HCT116 (cell line): ENCODE measurements at regions not wholly inside any gene's neighbourhood (a gene's known extent, or its start where the extent isn't known, plus 50 kb on each side); places are given as distances from the start of the nearest gene placed in this dataset.

Experiments used
- ATAC-seq: fragments of 200-7000 bp; cut with Tn5 transposase; 2 replicates; pipeline ENCODE4 v1.9.1; 2020; ENCODE audit warnings: mild to moderate bottlenecking, moderate library complexity
- BruUV-seq: library from RNA; stranded (reverse); fragments of 400-500 nt; replicated peaks from 2 replicates; lab custom pipeline; 2021; lab: Mats Ljungman, UMichigan
- CTCF ChIA-PET: fragments of 300-600 bp; sonication (Branson Sonifier 250); formaldehyde crosslinking; loops from one replicate; lab custom pipeline; 2021; ENCODE audit warnings: antibody characterized with exemption; lab: Charles Lee
- POLR2A ChIA-PET: fragments of 300-600, 350-600 bp; sonication (Branson Sonifier 250); formaldehyde crosslinking; loops from one replicate; lab custom pipeline; 2021; ENCODE audit warnings: antibody characterized with exemption; lab: Charles Lee
- RAD21 ChIA-PET, 2 experiments: fragments of 300-600 bp; sonication (Branson Sonifier 250); formaldehyde crosslinking; loops; one replicate each; lab custom pipeline; 2023; ENCODE audit warnings: low total read pairs in 2 of 2; ENCODE audit not compliant: uncharacterized antibody in 2 of 2, unreplicated experiment in 2 of 2, low non-redundant PET in 1 of 2; lab: Charles Lee
- DNase-seq: peaks from one replicate; pipeline ENCODE4 v3.0.0-alpha.2; 2010; ENCODE audit warnings: low read depth, low spot score
- H2AFZ ChIP-seq: fragments of 200-600 bp; shearing (Covaris generic), sonication (generic); 2 replicates; pipeline ENCODE4 v1.6.1; 2017; ENCODE audit warnings: low read depth, mixed run types, mixed read lengths, antibody characterized with exemption, low read length; ENCODE audit not compliant: poor library complexity, severe bottlenecking
- H3K27ac ChIP-seq: 2 replicates; pipeline ENCODE4 v1.5.1; 2012; ENCODE audit warnings: low read depth, low read length
- H3K27me3 ChIP-seq: fragments of 200-600 bp; sonication (generic); 2 replicates; pipeline ENCODE4 v1.6.1; 2016; ENCODE audit warnings: mixed run types, low read length, mixed read lengths; ENCODE audit not compliant: insufficient read depth
- H3K36me3 ChIP-seq, 2 experiments: fragments of 200-500 bp in 1 of 2; fragments of 200-600 bp in 1 of 2; sonication (Bioruptor generic) in 1 of 2; sonication (generic) in 1 of 2; 2 replicates each; pipeline versions ENCODE4 v1.5.1 to v1.6.1; 2014 to 2016; ENCODE audit warnings: low read length in 2 of 2, inconsistent platforms in 1 of 2, mixed read lengths in 1 of 2, mixed run types in 1 of 2; ENCODE audit not compliant: insufficient read depth in 2 of 2, control insufficient read depth in 1 of 2
- H3K4me1 ChIP-seq, 2 experiments: fragments of 200-600 bp in 1 of 2; sonication (generic) in 1 of 2; 2 replicates each; pipeline versions ENCODE4 v1.5.1 to v1.6.1; 2012 to 2017; ENCODE audit warnings: low read length in 2 of 2, inconsistent platforms in 1 of 2, mild to moderate bottlenecking in 1 of 2, mixed read lengths in 1 of 2, mixed run types in 1 of 2, moderate library complexity in 1 of 2; ENCODE audit not compliant: insufficient read depth in 2 of 2, control insufficient read depth in 1 of 2
- H3K4me2 ChIP-seq: fragments of 200-600 bp; sonication (generic); 2 replicates; pipeline ENCODE4 v1.6.1; 2017; ENCODE audit warnings: mixed run types, low read length, mixed read lengths
- H3K4me3 ChIP-seq, 2 experiments: fragments of 200-600 bp in 1 of 2; sonication (generic) in 1 of 2; replicated peaks in 1 of 2; 2 replicates each; pipeline ENCODE4 v1.5.1; 2011 to 2016; ENCODE audit warnings: low read length in 2 of 2, control low read depth in 1 of 2, low read depth in 1 of 2, mild to moderate bottlenecking in 1 of 2, mixed read lengths in 1 of 2, mixed run types in 1 of 2
- H3K79me2 ChIP-seq: fragments of 200-600 bp; sonication (generic); 2 replicates; pipeline ENCODE4 v1.6.1; 2017; ENCODE audit warnings: mild to moderate bottlenecking, mixed run types, low read length, moderate library complexity, mixed read lengths; ENCODE audit not compliant: insufficient read depth
- H3K9ac ChIP-seq: fragments of 200-600 bp; sonication (generic); 2 replicates; pipeline ENCODE4 v1.6.1; 2016; ENCODE audit warnings: low read length, mixed read lengths
- H3K9me2 ChIP-seq: fragments of 200-600 bp; sonication (generic), shearing (Covaris generic); 2 replicates; pipeline ENCODE4 v1.6.1; 2017; ENCODE audit warnings: mixed run types, mild to moderate bottlenecking, moderate library complexity; ENCODE audit not compliant: insufficient read depth
- H3K9me3 ChIP-seq, 2 experiments: fragments of 200-500 bp in 1 of 2; fragments of 200-600 bp in 1 of 2; sonication (Bioruptor generic) in 1 of 2; sonication (generic) in 1 of 2; 2 replicates each; pipeline ENCODE4 v1.6.1; 2014 to 2017; ENCODE audit warnings: low read length in 2 of 2, mixed read lengths in 2 of 2, inconsistent platforms in 1 of 2, low read depth in 1 of 2, mild to moderate bottlenecking in 1 of 2, mixed run types in 1 of 2, moderate library complexity in 1 of 2; ENCODE audit not compliant: control insufficient read depth in 1 of 2, insufficient read depth in 1 of 2
- H4K20me1 ChIP-seq: fragments of 200-600 bp; sonication (generic), shearing (Covaris generic); 2 replicates; pipeline ENCODE4 v1.6.1; 2017; ENCODE audit warnings: mixed run types, mild to moderate bottlenecking, moderate library complexity; ENCODE audit not compliant: insufficient read depth
- CBX3 ChIP-seq: IDR thresholded peaks from 2 replicates; pipeline ENCODE4 v1.6.1; 2012; ENCODE audit warnings: low read depth
- ELF1 ChIP-seq: IDR thresholded peaks from 2 replicates; pipeline ENCODE4 v1.6.1; 2012; ENCODE audit warnings: low read depth, borderline replicate concordance
- EZH2 ChIP-seq: fragments of 200-600 bp; sonication (generic); IDR thresholded peaks from 2 replicates; pipeline ENCODE4 v1.6.1; 2017; ENCODE audit warnings: antibody characterized with exemption, mixed run types
- EZH2phosphoT487 ChIP-seq: fragments of 200-600 bp; IDR thresholded peaks from 2 replicates; pipeline ENCODE4 v1.6.1; 2018; ENCODE audit warnings: antibody characterized with exemption, borderline replicate concordance
- FOSL1 ChIP-seq: IDR thresholded peaks from 2 replicates; pipeline ENCODE4 v1.6.1; 2012; ENCODE audit warnings: low read depth
- JUND ChIP-seq: IDR thresholded peaks from 2 replicates; pipeline ENCODE4 v1.6.1; 2012
- POLR2A ChIP-seq: IDR thresholded peaks from 2 replicates; pipeline ENCODE4 v1.7.0; 2011; ENCODE audit warnings: borderline replicate concordance; ENCODE audit not compliant: insufficient read depth, insufficient read length; ENCODE audit errors: extremely low read depth
- POLR2AphosphoS5 ChIP-seq: IDR thresholded peaks from 2 replicates; pipeline ENCODE4 v1.6.1; 2011; ENCODE audit warnings: mild to moderate bottlenecking, low read depth, low read length, moderate library complexity
- RAD21 ChIP-seq: IDR thresholded peaks from 2 replicates; pipeline ENCODE4 v1.6.1; 2012; ENCODE audit warnings: low read depth, mild to moderate bottlenecking
- SP1 ChIP-seq: IDR thresholded peaks from 2 replicates; pipeline ENCODE4 v1.6.1; 2012; ENCODE audit warnings: low read depth
- SRF ChIP-seq: IDR thresholded peaks from 2 replicates; pipeline ENCODE4 v1.6.1; 2012; ENCODE audit warnings: low read depth
- TCF7L2 ChIP-seq: IDR thresholded peaks from 2 replicates; pipeline ENCODE4 v1.7.0; 2011; ENCODE audit warnings: borderline replicate concordance, inconsistent platforms; ENCODE audit not compliant: insufficient read depth, insufficient read length; ENCODE audit errors: extremely low read depth
- ZBTB33 ChIP-seq: IDR thresholded peaks from 2 replicates; pipeline ENCODE4 v1.6.1; 2011; ENCODE audit warnings: mild to moderate bottlenecking, low read length, moderate library complexity; ENCODE audit not compliant: insufficient replicate concordance; ENCODE audit errors: extremely low read depth
- intact Hi-C: fragments of 100-400 bp; cut with micrococcal nuclease; formaldehyde crosslinking; loops from 2 replicates; pipeline ENCODE4 v1.10.0; 2022
- TF ChIP-seq, protein P1 (sequence below): IDR thresholded peaks from 2 replicates; pipeline ENCODE4 v1.6.1; 2012
- TF ChIP-seq, protein P2 (sequence below): IDR thresholded peaks from 2 replicates; pipeline ENCODE4 v1.6.1; 2012; ENCODE audit warnings: low read depth

DNA sequence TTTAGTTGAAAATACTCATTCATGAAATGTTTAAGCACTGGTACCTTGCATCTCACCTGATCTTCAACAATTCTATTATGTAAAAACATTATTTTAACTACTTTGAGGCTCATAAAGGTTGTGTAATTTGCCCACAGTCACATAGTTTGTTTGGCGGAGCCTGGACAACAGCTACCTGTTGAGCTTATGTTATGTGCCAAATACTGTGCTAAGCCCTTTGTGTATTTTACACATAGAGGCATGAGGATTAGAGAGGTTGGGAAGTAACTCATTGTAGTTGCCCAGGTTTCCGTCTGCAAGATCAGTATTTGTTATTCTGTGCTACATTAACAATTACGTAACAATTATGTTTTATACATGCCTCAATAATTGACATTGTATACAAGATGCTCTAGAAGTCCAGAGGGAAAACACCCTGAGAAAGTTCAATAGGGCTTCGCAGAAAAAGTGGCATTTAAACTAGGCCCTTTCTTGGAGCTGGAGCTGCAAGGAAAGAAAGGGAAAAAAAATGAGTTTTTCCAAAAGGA, 80.4 kb downstream of the BOLA3 start:
- no peak overlapping the region for H2AFZ ChIP-seq
- TF ChIP-seq, protein P1, sequence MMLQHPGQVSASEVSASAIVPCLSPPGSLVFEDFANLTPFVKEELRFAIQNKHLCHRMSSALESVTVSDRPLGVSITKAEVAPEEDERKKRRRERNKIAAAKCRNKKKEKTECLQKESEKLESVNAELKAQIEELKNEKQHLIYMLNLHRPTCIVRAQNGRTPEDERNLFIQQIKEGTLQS: no peak
- TF ChIP-seq ZBTB33 (no peak), TCF7L2 (no peak), CBX3 (no peak), SRF (no peak), POLR2AphosphoS5 (no peak), FOSL1 (no peak), ELF1 (no peak), EZH2 (no peak), SP1 (no peak), EZH2phosphoT487 (no peak), RAD21 (no peak), JUND (no peak), POLR2A (no peak)
- TF ChIP-seq, protein P2, sequence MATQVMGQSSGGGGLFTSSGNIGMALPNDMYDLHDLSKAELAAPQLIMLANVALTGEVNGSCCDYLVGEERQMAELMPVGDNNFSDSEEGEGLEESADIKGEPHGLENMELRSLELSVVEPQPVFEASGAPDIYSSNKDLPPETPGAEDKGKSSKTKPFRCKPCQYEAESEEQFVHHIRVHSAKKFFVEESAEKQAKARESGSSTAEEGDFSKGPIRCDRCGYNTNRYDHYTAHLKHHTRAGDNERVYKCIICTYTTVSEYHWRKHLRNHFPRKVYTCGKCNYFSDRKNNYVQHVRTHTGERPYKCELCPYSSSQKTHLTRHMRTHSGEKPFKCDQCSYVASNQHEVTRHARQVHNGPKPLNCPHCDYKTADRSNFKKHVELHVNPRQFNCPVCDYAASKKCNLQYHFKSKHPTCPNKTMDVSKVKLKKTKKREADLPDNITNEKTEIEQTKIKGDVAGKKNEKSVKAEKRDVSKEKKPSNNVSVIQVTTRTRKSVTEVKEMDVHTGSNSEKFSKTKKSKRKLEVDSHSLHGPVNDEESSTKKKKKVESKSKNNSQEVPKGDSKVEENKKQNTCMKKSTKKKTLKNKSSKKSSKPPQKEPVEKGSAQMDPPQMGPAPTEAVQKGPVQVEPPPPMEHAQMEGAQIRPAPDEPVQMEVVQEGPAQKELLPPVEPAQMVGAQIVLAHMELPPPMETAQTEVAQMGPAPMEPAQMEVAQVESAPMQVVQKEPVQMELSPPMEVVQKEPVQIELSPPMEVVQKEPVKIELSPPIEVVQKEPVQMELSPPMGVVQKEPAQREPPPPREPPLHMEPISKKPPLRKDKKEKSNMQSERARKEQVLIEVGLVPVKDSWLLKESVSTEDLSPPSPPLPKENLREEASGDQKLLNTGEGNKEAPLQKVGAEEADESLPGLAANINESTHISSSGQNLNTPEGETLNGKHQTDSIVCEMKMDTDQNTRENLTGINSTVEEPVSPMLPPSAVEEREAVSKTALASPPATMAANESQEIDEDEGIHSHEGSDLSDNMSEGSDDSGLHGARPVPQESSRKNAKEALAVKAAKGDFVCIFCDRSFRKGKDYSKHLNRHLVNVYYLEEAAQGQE: no peak
- H3K9ac ChIP-seq: no peak overlapping the region
- H3K4me2 ChIP-seq: no peak overlapping the region
- peaks cover 49% of the 10 kb centered on the region for H3K79me2 ChIP-seq
- no peaks in the 10 kb centered on the region for H3K9me3 ChIP-seq
- no peak overlapping the region for H3K27ac ChIP-seq
- intact Hi-C loops: no loop called here
- no peaks in the 10 kb centered on the region for H3K27me3 ChIP-seq
- H3K4me1 ChIP-seq: no peaks in the 10 kb centered on the region
- no peaks in the 10 kb centered on the region for H4K20me1 ChIP-seq
- DNase-seq (no peak), ATAC-seq (no peak)
- CTCF ChIA-PET: no interaction called here
- RAD21 ChIA-PET: no interaction called here
- BruUV-seq: no TSS peak
- H3K36me3 ChIP-seq: no peaks in the 10 kb centered on the region
- POLR2A ChIA-PET: no interaction called here
- no peaks in the 10 kb centered on the region for H3K9me2 ChIP-seq
- H3K4me3 ChIP-seq: no peak overlapping the region
